NB4 (cell line): ENCODE measurements at regions not wholly inside any gene's neighbourhood (a gene's known extent, or its start where the extent isn't known, plus 50 kb on each side); places are given as distances from the start of the nearest gene placed in this dataset.

Experiments
- CTCF ChIP-seq: IDR thresholded peaks from one replicate; pipeline ENCODE4 v1.5.1; 2012; ENCODE audit warnings: low read depth, low read length
- MAX ChIP-seq: IDR thresholded peaks from 2 replicates; pipeline ENCODE4 v1.6.1; 2011; ENCODE audit warnings: low read depth, low read length
- MYC ChIP-seq: IDR thresholded peaks from 2 replicates; pipeline ENCODE4 v1.6.1; 2011; ENCODE audit warnings: low read depth, low read length
- POLR2A ChIP-seq: IDR thresholded peaks from 2 replicates; pipeline ENCODE4 v1.6.1; 2011; ENCODE audit warnings: mild to moderate bottlenecking; ENCODE audit not compliant: insufficient read length; ENCODE audit errors: extremely low read depth

GRCh38 chr16:66205287-66206231 lies 160.9 kb upstream of the CDH5 start:
- TF ChIP-seq CTCF (no peak), POLR2A (no peak), MAX (no peak), MYC (no peak)
